AG04450 (cell line): ENCODE measurements at regions not wholly inside any gene's neighbourhood (a gene's known extent, or its start where the extent isn't known, plus 50 kb on each side); places are given as distances from the start of the nearest gene placed in this dataset.

Experiments used
- CTCF ChIA-PET: fragments of 300-600, 350-600 bp; formaldehyde crosslinking; extraction: SDS; loops from one replicate; lab custom pipeline; 2022; ENCODE audit warnings: antibody characterized with exemption, inconsistent platforms; lab: Charles Lee
- POLR2A ChIA-PET: fragments of 350-600 bp; formaldehyde crosslinking; extraction: SDS; loops from one replicate; lab custom pipeline; 2021; ENCODE audit warnings: antibody characterized with exemption, inconsistent platforms; lab: Yijun Ruan, JAX
- DNase-seq: peaks from one replicate; pipeline ENCODE4 v3.0.0-alpha.2; 2011; ENCODE audit warnings: low read depth, low spot score
- H3K27ac ChIP-seq: one replicate; pipeline ENCODE4 v1.5.1; 2012; ENCODE audit warnings: low read depth, low read length, control low read depth
- H3K27me3 ChIP-seq: one replicate; pipeline ENCODE4 v1.6.0; 2012; ENCODE audit warnings: low read length; ENCODE audit not compliant: control insufficient read depth, insufficient read depth
- H3K4me3 ChIP-seq: 2 replicates; pipeline ENCODE4 v1.5.1; 2011; ENCODE audit warnings: mild to moderate bottlenecking, low read depth, low read length, control low read depth
- H3K9me3 ChIP-seq: 2 replicates; pipeline ENCODE4 v1.5.1; 2012; ENCODE audit warnings: low read length; ENCODE audit not compliant: control insufficient read depth, insufficient read depth
- CTCF ChIP-seq: IDR thresholded peaks from 2 replicates; pipeline ENCODE4 v1.5.1; 2011; ENCODE audit warnings: low read depth, low read length, control low read depth, inconsistent platforms

GRCh38 chr5:54927097-54927746, 58.2 kb downstream of the ESM1 start:
- Histone ChIP-seq H3K27me3 (peaks cover 23% of the 10 kb centered on the region), H3K4me3 (no peak overlapping the region), H3K9me3 (peaks cover 3% of the 10 kb centered on the region; the same call in 1 of the 2 replicates), H3K27ac (no peak overlapping the region)
- TF ChIP-seq CTCF: no peak
- ChIA-PET CTCF (interaction anchor here (1.3 to 2.2 kb wide), 2 partner anchors 17 to 22 kb away, joined by 3 to 12 read pairs; no protein-coding TSS in a partner anchor), POLR2A (no interaction called here)
- no peak for DNase-seq

GRCh38 chr5:54924487-54924886, 60.9 kb downstream of the ESM1 start:
- no peak for TF ChIP-seq CTCF
- ChIA-PET CTCF (no interaction called here), POLR2A (no interaction called here)
- Histone ChIP-seq H3K27me3 (peaks cover 9% of the 10 kb centered on the region), H3K27ac (no peak overlapping the region), H3K4me3 (no peak overlapping the region), H3K9me3 (peaks cover 3% of the 10 kb centered on the region; the same call in 1 of the 2 replicates)
- no peak for DNase-seq

DNA sequence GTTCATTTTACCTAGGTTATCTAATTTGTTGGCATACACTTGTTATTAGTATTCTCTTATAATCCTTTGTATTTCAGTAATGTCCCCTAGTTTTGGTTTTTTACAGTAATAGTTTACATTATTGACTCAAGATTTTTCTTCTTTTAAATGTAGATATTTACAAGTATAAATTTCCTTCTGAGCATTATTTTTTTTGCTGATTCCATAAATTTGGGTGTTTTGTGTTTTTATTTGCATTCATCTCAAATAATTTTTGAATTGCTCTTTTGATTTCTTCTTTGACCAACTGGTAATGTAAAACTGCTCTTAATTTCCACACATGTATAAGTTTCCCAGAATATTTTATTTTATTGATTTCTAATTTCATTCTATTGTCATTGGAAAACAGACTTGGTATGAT, 68.1 kb downstream of the ESM1 start:
- Histone ChIP-seq H3K27me3 (peaks cover 10% of the 10 kb centered on the region), H3K4me3 (no peak overlapping the region), H3K9me3 (no peaks in the 10 kb centered on the region), H3K27ac (no peak overlapping the region)
- ChIA-PET POLR2A (no interaction called here), CTCF (interaction anchor here (1.6 kb wide), 1 partner anchor 11 kb away, joined by 5 read pairs; no protein-coding TSS in a partner anchor)
- DNase-seq: no peak
- no peak for TF ChIP-seq CTCF

- no peak for TF ChIP-seq CTCF
- ChIA-PET CTCF (interaction anchor here (0.6 to 2.0 kb wide), 4 partner anchors 9 to 244 kb away, joined by 3 to 20 read pairs (median 5); partner anchors contain the start of gene GPX8), POLR2A (no interaction called here)
- no peak overlapping the region for H3K4me3 ChIP-seq
- peaks cover 10% of the 10 kb centered on the region for H3K27me3 ChIP-seq
- H3K9me3 ChIP-seq: no peaks in the 10 kb centered on the region
- no peak overlapping the region for H3K27ac ChIP-seq
- no peak for DNase-seq
These were observed 69.8 kb downstream of the ESM1 start for GRCh38 chr5:54915466-54916027.

DNA sequence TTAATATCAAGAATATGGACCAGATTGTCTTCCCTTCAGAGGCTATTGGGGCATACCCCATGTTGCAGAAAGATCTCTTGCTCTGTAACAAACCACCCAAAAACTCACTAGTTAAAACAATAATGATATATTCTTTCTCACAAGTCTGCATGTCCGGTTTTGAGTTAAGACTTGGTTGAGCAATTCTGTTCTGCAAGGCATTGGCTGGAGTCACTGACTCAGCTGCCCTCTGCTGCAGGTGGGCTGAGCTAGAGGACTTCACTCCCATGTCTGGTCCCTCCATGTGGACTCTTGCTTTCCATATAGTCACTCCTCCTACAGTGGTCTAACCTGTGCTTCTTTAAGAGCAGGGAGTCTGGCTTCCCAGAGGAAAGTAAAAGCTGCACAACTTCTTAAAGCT, 73.4 kb downstream of the ESM1 start:
- Histone ChIP-seq H3K27ac (no peak overlapping the region), H3K27me3 (peaks cover 8% of the 10 kb centered on the region), H3K9me3 (no peaks in the 10 kb centered on the region), H3K4me3 (no peak overlapping the region)
- DNase-seq: no peak
- ChIA-PET POLR2A (no interaction called here), CTCF (interaction anchor here (1.0 to 1.4 kb wide), 3 partner anchors 32 to 248 kb away, joined by 3 to 5 read pairs (median 4); partner anchors contain the start of gene GPX8)
- no peak for TF ChIP-seq CTCF
